HG02623 (cell line): ENCODE measurements at regions not wholly inside any gene's neighbourhood (a gene's known extent, or its start where the extent isn't known, plus 50 kb on each side); places are given as distances from the start of the nearest gene placed in this dataset.

Source experiments
- ATAC-seq: cut with Tn5 transposase; IDR thresholded peaks from one replicate; pipeline ENCODE4 v1.9.1; 2021; ENCODE audit warnings: moderate library complexity; ENCODE audit not compliant: unreplicated experiment

GRCh38 chr18:34977838-34978532, 63.2 kb upstream of the MAPRE2 start:
- ATAC-seq, result no peak

GRCh38 chr18:34978533-34978893, 62.7 kb upstream of the MAPRE2 start:
- no peak for ATAC-seq

GRCh38 chr18:34978953-34979608, 62.1 kb upstream of the MAPRE2 start:
- ATAC-seq, result no peak

- no peak for ATAC-seq
These were observed 59.7 kb upstream of the MAPRE2 start for GRCh38 chr18:34981487-34981886.

- no peak for ATAC-seq
These were observed 55.2 kb upstream of the MAPRE2 start for GRCh38 chr18:34985963-34986362.

- ATAC-seq, result no peak
These were observed 50.6 kb upstream of the MAPRE2 start for GRCh38 chr18:34990597-34990996.

GRCh38 chr18:34991152-34991551, 50.1 kb upstream of the MAPRE2 start:
- ATAC-seq, result no peak
